Endothelial cell of hepatic sinusoid (primary cell): ENCODE measurements at regions not wholly inside any gene's neighbourhood (a gene's known extent, or its start where the extent isn't known, plus 50 kb on each side); places are given as distances from the start of the nearest gene placed in this dataset.

ENCODE experiments used
- in situ Hi-C: cut with HindIII; loops from 2 replicates; pipeline ENCODE4 v1.10.0; 2017; ENCODE audit warnings: low sequenced_read_pairs

- in situ Hi-C loops = no loop called here
These were observed 477.7 kb upstream of the TPK1 start for GRCh38 chr7:145313551-145313950.

- in situ Hi-C loops = no loop called here
These were observed 457.9 kb upstream of the TPK1 start for GRCh38 chr7:145293754-145294153.

GRCh38 chr7:145293228-145293701 is 457.4 kb upstream of the TPK1 start:
- in situ Hi-C loops = no loop called here

DNA sequence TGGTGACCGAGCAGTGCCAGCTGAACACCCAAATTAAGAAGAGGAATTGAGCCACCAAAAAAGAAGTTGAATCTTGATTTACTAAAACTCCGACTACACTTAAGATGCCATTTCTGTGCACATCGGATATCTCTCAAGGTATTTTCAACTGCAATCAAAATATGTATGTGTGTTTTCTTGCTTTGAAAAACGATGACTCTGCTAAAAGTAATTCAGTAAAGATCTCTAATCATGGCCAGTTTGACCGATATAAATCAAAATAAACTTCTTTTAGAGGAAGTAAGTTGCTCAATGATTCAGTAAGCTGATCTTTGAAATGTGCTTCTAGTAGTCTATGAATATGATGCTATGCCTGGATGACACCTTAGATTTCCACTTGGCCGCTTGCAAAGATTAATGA is 453.5 kb upstream of the TPK1 start:
- in situ Hi-C loops = no loop called here

DNA sequence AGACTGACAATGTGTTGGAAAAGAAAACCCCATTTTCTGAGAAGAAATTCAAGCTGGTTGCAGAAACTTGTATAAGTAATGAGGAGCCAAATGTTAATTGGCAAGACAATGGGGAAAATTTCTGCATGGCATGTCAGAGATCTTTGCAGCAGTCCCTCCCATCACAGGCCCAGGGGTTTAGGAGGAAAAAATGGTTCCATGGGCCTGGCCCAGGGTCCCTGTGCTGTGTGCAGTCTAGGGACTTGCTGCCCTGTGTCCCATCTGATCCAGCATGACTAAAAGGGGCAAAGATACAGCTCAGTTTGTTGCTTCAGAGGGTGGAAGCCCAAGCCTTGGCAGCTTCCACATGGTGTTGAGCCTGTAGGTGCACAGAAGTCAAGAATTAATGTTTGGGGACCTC is 440.3 kb upstream of the TPK1 start:
- in situ Hi-C loops = no loop called here

GRCh38 chr7:145269418-145270161 is 433.7 kb upstream of the TPK1 start:
- in situ Hi-C loops = no loop called here

GRCh38 chr7:145265180-145265579 is 429.3 kb upstream of the TPK1 start:
- in situ Hi-C loops = no loop called here

DNA sequence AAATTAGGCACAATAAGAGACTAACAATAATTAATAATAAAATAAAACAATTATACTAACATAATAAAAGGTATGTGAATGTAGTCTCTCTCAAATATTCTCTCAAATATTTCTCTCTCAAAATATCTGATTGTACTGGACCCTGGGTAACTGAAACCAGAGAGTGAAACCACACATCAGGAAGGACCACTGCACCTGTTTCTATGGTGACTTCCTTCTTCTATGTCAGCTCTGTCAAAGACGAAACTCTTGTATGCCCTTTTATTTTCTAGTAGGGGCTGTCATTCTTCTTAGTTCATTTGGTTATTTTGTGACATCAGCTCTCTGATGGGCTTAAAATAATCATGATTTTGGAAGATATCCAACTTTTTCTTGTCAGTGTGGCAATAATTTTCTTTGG is 428.0 kb upstream of the TPK1 start:
- in situ Hi-C loops = no loop called here

GRCh38 chr7:145252031-145252430 is 416.2 kb upstream of the TPK1 start:
- in situ Hi-C loops = no loop called here

DNA sequence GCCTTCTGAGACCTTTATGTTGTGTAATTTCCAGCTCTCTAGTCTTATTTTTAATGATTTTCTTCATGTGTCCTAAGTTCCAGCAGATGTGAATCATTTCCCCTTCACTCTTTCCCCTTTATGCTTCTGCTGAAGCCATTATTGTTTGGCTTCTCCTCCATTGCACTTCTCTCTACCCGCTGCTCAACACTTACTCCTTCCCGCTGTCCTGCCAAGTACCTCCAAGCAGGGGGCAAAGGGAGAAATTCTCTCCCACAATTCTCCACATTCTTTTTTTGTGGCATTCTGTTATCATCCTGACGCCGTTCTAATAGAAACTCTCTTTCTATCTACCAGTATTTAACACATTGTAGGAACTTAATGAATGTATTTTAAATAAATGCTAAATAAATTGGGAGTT is 388.9 kb upstream of the TPK1 start:
- in situ Hi-C loops = no loop called here

GRCh38 chr7:145219461-145219860 is 383.6 kb upstream of the TPK1 start:
- in situ Hi-C loops = no loop called here

- in situ Hi-C loops = no loop called here
These were observed 381.0 kb upstream of the TPK1 start for GRCh38 chr7:145216866-145217265.

GRCh38 chr7:145212050-145212449 is 376.2 kb upstream of the TPK1 start:
- in situ Hi-C loops = no loop called here

GRCh38 chr7:145211211-145211610 is 375.4 kb upstream of the TPK1 start:
- in situ Hi-C loops = no loop called here

DNA sequence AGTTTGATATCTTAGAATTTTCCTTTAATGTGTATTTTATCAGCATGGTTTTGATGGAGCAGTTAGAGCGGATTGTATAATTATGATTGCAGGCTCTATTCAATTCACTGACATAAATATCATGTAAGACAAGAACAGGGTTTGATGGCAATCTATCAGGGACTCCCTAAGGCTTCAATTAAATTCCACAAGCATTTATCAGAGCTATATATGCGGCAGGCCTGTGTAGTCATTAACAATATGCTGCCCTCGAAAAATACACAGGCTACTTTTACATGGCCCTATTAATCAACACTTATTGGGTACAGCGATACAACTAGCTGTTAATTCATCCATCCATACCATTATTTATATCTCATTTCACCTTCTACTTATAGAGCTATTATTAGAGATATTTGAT is 358.1 kb upstream of the TPK1 start:
- in situ Hi-C loops = no loop called here

- in situ Hi-C loops = no loop called here
These were observed 349.1 kb upstream of the TPK1 start for GRCh38 chr7:145184956-145185355.

DNA sequence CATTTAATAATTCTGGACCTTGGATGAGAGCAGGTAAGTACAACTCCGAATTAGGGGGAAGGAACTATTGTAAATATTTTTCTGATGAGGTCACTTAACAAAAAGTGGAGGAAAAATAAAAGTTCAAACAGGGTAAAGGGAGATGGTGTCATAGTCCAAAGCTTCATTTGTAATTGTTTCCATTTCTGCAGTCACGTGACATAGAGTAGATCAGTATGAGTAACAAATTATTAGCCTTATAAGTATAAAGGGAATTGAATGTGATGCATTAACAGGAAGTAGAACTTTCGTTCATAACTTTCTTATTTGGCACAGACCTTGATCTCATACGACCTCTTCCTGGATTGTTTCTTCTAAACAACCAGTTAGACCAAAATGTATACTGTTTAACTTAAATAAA is 347.2 kb upstream of the TPK1 start:
- in situ Hi-C loops = no loop called here

GRCh38 chr7:145175366-145175765 is 339.5 kb upstream of the TPK1 start:
- in situ Hi-C loops = no loop called here

- in situ Hi-C loops = no loop called here
These were observed 334.1 kb upstream of the TPK1 start for GRCh38 chr7:145169908-145170307.

- in situ Hi-C loops = no loop called here
These were observed 333.0 kb upstream of the TPK1 start for GRCh38 chr7:145168879-145169278.

- in situ Hi-C loops = no loop called here
These were observed 332.6 kb upstream of the TPK1 start for GRCh38 chr7:145168427-145168826.

GRCh38 chr7:145156834-145157233 is 321.0 kb upstream of the TPK1 start:
- in situ Hi-C loops = no loop called here

DNA sequence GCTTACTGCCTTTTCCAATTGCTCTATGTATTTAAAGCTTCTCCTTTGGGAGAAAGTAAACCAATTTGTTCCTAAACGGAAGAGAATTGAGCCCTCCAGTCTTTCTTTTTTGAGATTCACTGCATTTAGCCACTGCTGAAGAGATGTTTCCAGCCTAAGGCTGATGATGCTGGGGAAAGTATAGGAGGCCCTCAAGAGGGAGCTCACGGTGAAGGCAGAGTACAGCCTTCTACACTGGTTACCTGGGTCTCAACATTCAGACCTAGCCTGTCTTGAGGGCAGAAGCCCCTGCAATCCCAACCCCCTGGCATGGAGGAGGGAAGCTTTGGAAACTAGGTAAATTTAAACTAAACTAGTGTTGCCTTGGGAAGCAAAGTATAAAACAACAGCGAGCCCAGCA is 316.7 kb upstream of the TPK1 start:
- in situ Hi-C loops = no loop called here
